ENCODE measurements at regions not wholly inside any gene's neighbourhood (a gene's known extent, or its start where the extent isn't known, plus 50 kb on each side); places are given as distances from the start of the nearest gene placed in this dataset.
"Not testable (repeated sequence)": the region's sequence is repeated elsewhere in the genome, so short reads cannot be mapped to it uniquely, and the experiment has no call there.

DNA sequence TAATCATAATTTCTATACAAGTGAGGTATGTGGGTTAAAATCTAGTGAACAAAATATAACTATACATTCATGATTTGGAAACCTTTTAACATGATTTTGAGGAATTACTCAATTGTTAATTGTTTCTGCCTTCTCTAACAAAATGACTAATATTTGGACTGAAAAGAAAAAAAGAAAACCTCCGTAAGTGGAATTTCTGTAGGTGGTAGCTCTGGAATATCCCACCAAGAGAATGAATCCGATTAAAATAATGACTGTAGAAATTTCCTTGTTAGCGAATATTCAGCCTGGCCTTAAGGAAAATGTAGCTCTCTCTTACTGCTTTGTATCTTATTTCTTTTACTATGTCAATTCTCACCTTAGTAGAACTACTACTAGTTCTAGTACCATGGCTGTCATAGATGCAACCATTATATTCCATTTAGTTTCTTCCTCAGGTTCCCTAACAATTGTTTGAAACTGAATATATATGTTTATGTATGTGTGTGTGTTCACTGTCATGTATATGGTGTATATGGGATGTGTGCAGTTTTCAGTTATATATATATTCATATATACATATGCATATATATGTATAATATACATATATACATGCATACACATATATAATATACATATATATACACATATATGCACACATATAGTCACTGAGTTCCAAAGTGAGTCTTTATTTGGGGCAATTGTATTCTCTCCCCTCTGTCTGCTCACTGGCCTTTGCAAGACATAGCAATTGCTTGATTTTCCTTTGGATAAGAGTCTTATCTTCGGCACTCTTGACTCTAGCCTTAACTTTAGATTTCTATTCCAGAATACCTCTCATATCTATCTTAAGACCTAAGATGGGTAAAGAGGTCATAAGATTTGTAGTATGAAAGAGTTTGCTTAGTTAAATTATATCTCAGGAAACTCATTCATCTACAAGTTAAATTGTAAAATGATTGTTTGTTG is 1523.7 kb upstream of the TPTE start:
- TF ChIP-seq, protein P1, sequence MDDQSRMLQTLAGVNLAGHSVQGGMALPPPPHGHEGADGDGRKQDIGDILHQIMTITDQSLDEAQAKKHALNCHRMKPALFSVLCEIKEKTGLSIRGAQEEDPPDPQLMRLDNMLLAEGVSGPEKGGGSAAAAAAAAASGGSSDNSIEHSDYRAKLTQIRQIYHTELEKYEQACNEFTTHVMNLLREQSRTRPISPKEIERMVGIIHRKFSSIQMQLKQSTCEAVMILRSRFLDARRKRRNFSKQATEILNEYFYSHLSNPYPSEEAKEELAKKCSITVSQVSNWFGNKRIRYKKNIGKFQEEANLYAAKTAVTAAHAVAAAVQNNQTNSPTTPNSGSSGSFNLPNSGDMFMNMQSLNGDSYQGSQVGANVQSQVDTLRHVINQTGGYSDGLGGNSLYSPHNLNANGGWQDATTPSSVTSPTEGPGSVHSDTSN (IDR thresholded peaks at IDR 0.05), result 0 out of 2 replicates have a peak, but pooled peaks have one; percentile 23
- TF ChIP-seq, protein P2, sequence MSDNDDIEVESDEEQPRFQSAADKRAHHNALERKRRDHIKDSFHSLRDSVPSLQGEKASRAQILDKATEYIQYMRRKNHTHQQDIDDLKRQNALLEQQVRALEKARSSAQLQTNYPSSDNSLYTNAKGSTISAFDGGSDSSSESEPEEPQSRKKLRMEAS (IDR thresholded peaks at IDR 0.05), result peak; percentile 5; the same call in 1 of the 2 replicates
- TF ChIP-seq FOSL2 (IDR thresholded peaks at IDR 0.05) (peak; percentile 40), CEBPB (IDR thresholded peaks at IDR 0.05) (peak in 1 of 2 experiments; percentile 4; a peak in 2 of 4 replicates)
- H3K4me1 ChIP-seq; H3K9me3 ChIP-seq; POLR2A ChIA-PET; ATAC-seq; H3K4me2 ChIP-seq; H3K4me3 ChIP-seq; H3K27ac ChIP-seq; TF ChIP-seq FOSL2 (CRISPR knock-in tag; IDR thresholded peaks at IDR 0.05): not testable (repeated sequence)
- TF ChIP-seq, protein P3, sequence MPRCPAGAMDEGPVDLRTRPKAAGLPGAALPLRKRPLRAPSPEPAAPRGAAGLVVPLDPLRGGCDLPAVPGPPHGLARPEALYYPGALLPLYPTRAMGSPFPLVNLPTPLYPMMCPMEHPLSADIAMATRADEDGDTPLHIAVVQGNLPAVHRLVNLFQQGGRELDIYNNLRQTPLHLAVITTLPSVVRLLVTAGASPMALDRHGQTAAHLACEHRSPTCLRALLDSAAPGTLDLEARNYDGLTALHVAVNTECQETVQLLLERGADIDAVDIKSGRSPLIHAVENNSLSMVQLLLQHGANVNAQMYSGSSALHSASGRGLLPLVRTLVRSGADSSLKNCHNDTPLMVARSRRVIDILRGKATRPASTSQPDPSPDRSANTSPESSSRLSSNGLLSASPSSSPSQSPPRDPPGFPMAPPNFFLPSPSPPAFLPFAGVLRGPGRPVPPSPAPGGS (IDR thresholded peaks at IDR 0.05), result peak; percentile 75; the same call in 1 of the 3 replicates
- 2% methylated on average over 4 of the region's 4 CpGs for WGBS (ENCODE audit: missing lambda C conversion rate)
- CTCF ChIA-PET, result interaction anchor here (0.7 kb wide), 1 partner anchor 9 kb away, joined by 3 read pairs; no protein-coding TSS in a partner anchor
- FAIRE-seq (peak; percentile 97), DNase-seq (ENCODE audit: low read depth in 1 of 2, low spot score in 1 of 2) (peak in 1 of 2 experiments; percentile 93)

DNA sequence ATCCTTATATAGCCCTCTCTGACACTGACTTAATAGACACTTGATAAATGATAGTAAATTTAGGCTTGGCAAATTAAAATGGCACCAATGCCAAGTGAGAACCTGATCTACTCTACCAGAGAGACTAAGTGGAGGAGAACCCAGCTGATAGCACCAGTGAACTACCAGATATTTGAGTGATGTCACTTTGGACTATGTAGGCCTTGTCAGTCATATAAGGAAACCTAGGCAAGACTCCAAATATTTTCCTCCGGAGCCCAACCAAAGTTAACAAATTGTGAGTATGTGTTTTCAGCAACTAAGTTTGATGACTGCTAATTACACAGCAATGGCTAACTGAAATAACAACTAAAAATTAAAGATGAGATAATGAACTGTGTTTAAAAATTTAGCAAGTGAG is 1522.9 kb upstream of the TPTE start:
- H3K4me3 ChIP-seq, H3K4me1 ChIP-seq, ATAC-seq, H3K4me2 ChIP-seq, H3K27ac ChIP-seq, FAIRE-seq, H3K9me3 ChIP-seq, POLR2A ChIA-PET: not testable (repeated sequence)
- TF ChIP-seq EP300 (IDR thresholded peaks at IDR 0.05), result peak in 1 of 2 experiments; percentile 29; a peak in 2 of 5 replicates
- peak in 1 of 2 experiments; percentile 76; a peak in 1 of 5 replicates for TF ChIP-seq JUN (IDR thresholded peaks at IDR 0.05)
- peak; percentile 57 for TF ChIP-seq GATA3 (IDR thresholded peaks at IDR 0.05; ENCODE audit: borderline replicate concordance)
- TF ChIP-seq, protein P1 (IDR thresholded peaks at IDR 0.05), result peak; percentile 77
- TF ChIP-seq, protein P2 (IDR thresholded peaks at IDR 0.05), result peak; percentile 52; the same call in 1 of the 2 replicates
- DNase-seq (ENCODE audit: low read depth in 1 of 2, low spot score in 1 of 2), result peak in 1 of 2 experiments; percentile 97
- 10% methylated on average over 1 of the region's 1 CpG for WGBS (ENCODE audit: missing lambda C conversion rate)
- CTCF ChIA-PET, result interaction anchor here (0.7 kb wide), 1 partner anchor 9 kb away, joined by 3 read pairs; no protein-coding TSS in a partner anchor

DNA sequence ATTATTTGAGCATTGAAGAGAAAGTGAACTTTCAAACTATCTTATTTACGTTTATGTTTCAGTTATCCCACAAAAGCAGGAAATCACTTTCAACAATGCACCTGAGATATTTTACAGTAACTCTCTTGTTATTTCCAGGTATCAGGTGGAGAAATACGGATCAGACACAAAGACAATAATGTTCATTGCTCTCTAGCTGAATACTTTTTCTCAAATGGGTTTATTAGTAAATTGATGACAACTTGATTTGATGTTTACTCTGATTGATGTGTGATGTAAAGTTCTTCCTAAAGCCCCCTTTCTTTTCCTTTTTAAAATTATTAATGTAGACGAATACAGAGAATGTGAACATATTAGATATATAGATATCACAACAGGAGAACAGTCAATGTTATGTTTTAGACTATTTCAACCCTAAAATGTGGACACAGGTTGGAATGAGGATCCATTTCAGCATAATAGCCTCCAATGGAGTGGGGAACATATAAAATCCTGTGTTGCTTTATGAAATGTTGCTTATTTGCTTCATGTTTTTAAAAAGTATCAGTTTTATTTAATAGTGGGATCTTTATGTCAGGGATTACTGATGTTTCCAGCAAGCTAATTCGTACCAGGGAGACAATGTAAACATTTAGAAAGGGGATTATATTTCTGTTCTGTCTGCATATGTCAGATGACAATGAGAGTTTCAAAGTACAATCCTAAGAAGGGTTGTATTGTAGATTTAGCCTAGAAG is 1522.3 kb upstream of the TPTE start:
- POLR2A ChIA-PET, result no interaction called here
- under 1% methylated on average over 4 of the region's 4 CpGs for WGBS (ENCODE audit: missing lambda C conversion rate)
- peak in 1 of 2 experiments; percentile 9; a peak in 3 of 6 replicates for ATAC-seq
- Histone ChIP-seq H3K4me2 (no peak overlapping the region), H3K4me3 (no peak overlapping the region), H3K9me3 (no peaks in the 10 kb centered on the region), H3K4me1 (no peaks in the 10 kb centered on the region), H3K27ac (no peak overlapping the region)
- FAIRE-seq, result peak; percentile 99
- CTCF ChIA-PET, result no interaction called here
- peak in 1 of 2 experiments; percentile 94 for DNase-seq (ENCODE audit: low read depth in 1 of 2, low spot score in 1 of 2)
- TF ChIP-seq ZNF302 (CRISPR knock-in tag; IDR thresholded peaks at IDR 0.05) (no peak), TP53 (CRISPR knock-in tag; IDR thresholded peaks at IDR 0.05) (no peak), ESRRA (IDR thresholded peaks at IDR 0.05; ENCODE audit: borderline replicate concordance, low read length) (no peak), MAFK (IDR thresholded peaks at IDR 0.05; ENCODE audit: partially characterized antibody) (no peak), JUN (IDR thresholded peaks at IDR 0.05) (peak in 1 of 2 experiments; percentile 57; a peak in 1 of 5 replicates), CBX8 (IDR thresholded peaks at IDR 0.05) (no peak), EHMT2 (IDR thresholded peaks at IDR 0.05; ENCODE audit: low read depth) (no peak), MYC (IDR thresholded peaks at IDR 0.05; ENCODE audit: borderline replicate concordance, low read length) (no peak), FOSB (CRISPR knock-in tag; IDR thresholded peaks at IDR 0.05) (no peak), MAZ (IDR thresholded peaks at IDR 0.05; ENCODE audit: borderline replicate concordance, low read depth, low read length) (no peak), KDM5A (IDR thresholded peaks at IDR 0.05) (no peak)
- TF ChIP-seq, protein P3 (IDR thresholded peaks at IDR 0.05), result peak; percentile 38; the same call in 1 of the 3 replicates
- TF ChIP-seq, protein P1 (IDR thresholded peaks at IDR 0.05), result no peak
- TF ChIP-seq, protein P4, sequence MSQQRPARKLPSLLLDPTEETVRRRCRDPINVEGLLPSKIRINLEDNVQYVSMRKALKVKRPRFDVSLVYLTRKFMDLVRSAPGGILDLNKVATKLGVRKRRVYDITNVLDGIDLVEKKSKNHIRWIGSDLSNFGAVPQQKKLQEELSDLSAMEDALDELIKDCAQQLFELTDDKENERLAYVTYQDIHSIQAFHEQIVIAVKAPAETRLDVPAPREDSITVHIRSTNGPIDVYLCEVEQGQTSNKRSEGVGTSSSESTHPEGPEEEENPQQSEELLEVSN (IDR thresholded peaks at IDR 0.05; ENCODE audit: borderline replicate concordance, low read depth), result no peak
- TF ChIP-seq, protein P2 (IDR thresholded peaks at IDR 0.05), result peak; percentile 14

Data from A549 (cell line).